ENCODE measurements at regions not wholly inside any gene's neighbourhood (a gene's known extent, or its start where the extent isn't known, plus 50 kb on each side); places are given as distances from the start of the nearest gene placed in this dataset.

DNA sequence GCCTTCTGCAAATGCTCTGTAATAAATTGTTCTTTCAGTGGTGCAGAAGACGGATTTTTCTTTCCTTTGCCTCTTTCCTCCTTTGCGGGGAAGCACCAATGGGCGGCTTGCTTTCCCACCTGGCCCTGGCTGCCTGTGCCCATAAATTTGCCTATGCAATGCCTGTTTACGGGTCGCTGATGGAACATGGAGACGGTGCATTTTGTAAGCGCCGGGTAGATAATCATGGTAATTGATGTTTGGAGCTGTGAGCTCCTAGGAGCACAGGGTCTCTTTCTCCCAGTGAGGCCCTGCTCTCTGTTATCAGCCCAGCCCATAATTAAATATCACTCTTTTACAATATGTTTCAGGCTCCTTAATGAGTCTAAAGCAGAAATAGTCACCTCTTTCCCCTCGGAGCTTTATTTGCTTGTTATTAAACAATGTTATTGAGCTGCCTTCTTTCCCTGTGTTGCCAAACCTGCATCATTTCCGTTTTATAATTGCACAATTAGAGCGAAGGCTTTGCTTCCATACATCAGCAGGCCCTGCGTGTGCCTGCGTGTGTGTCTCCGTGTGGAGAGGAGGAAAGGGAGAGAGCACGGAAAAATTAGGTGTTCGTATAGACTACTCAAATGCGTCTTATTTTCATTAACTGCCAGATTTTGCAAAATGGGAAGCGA, 437.4 kb upstream of the POU3F3 start:
- TF ChIP-seq, protein P1, sequence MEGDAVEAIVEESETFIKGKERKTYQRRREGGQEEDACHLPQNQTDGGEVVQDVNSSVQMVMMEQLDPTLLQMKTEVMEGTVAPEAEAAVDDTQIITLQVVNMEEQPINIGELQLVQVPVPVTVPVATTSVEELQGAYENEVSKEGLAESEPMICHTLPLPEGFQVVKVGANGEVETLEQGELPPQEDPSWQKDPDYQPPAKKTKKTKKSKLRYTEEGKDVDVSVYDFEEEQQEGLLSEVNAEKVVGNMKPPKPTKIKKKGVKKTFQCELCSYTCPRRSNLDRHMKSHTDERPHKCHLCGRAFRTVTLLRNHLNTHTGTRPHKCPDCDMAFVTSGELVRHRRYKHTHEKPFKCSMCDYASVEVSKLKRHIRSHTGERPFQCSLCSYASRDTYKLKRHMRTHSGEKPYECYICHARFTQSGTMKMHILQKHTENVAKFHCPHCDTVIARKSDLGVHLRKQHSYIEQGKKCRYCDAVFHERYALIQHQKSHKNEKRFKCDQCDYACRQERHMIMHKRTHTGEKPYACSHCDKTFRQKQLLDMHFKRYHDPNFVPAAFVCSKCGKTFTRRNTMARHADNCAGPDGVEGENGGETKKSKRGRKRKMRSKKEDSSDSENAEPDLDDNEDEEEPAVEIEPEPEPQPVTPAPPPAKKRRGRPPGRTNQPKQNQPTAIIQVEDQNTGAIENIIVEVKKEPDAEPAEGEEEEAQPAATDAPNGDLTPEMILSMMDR (IDR thresholded peaks at IDR 0.05; ENCODE audit: insufficient read depth, low read length, poor library complexity, severe bottlenecking) = no peak
- Histone ChIP-seq H3K36me3 (ENCODE audit: control insufficient read depth, insufficient read depth, low read length) (no peaks in the 10 kb centered on the region), H3K4me3 (ENCODE audit: low read depth, low read length) (no peak overlapping the region), H3K27me3 (ENCODE audit: control insufficient read depth, insufficient read depth, low read length) (no peaks in the 10 kb centered on the region)
- DNase-seq (ENCODE audit: low read depth) = no peak

DNA sequence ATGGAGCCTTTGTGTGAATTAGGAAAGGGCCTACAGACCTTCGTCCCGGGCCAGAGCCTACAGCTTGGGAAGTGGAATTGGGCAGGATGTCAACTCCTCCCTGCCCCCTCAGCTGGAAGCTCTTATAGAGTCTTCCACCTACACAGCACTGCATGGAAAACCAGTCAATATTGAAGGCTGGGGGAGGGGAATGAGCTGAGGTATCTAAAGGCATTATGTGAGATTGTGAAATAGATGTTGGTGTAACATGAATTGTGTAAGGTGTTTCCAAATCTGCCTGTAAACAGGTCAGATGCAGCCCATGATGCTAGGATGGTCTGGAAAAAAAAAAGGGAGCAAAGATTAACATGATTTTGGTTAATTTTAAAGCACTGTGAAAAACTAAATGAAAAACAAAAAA, 433.5 kb upstream of the POU3F3 start:
- TF ChIP-seq, protein P1 (IDR thresholded peaks at IDR 0.05; ENCODE audit: insufficient read depth, low read length, poor library complexity, severe bottlenecking) = no peak
- Histone ChIP-seq H3K4me3 (ENCODE audit: low read depth, low read length) (no peak overlapping the region), H3K36me3 (ENCODE audit: control insufficient read depth, insufficient read depth, low read length) (no peaks in the 10 kb centered on the region), H3K27me3 (ENCODE audit: control insufficient read depth, insufficient read depth, low read length) (no peaks in the 10 kb centered on the region)
- no peak for DNase-seq (ENCODE audit: low read depth)

DNA sequence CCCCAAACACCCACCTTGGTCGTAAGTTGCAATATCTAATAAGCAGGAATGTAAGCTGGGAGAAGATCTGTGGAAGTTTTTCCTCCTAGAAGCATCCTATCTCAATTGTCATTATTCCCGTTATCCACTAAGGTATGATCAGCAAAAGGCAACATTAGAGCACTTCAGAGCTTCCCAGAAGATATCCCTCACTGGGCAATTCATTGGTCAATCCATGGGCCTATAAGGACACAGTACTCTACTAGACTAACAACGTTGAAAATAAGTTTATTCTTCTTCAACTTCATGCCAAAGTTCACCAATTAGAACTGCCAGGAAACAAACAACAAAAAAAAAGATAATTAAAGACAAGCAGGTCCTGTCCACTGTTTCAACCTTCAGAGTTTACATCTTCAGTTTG, 433.0 kb upstream of the POU3F3 start:
- DNase-seq (ENCODE audit: low read depth) = no peak
- Histone ChIP-seq H3K36me3 (ENCODE audit: control insufficient read depth, insufficient read depth, low read length) (no peaks in the 10 kb centered on the region), H3K4me3 (ENCODE audit: low read depth, low read length) (no peak overlapping the region), H3K27me3 (ENCODE audit: control insufficient read depth, insufficient read depth, low read length) (no peaks in the 10 kb centered on the region)
- TF ChIP-seq, protein P1 (IDR thresholded peaks at IDR 0.05; ENCODE audit: insufficient read depth, low read length, poor library complexity, severe bottlenecking) = no peak

DNA sequence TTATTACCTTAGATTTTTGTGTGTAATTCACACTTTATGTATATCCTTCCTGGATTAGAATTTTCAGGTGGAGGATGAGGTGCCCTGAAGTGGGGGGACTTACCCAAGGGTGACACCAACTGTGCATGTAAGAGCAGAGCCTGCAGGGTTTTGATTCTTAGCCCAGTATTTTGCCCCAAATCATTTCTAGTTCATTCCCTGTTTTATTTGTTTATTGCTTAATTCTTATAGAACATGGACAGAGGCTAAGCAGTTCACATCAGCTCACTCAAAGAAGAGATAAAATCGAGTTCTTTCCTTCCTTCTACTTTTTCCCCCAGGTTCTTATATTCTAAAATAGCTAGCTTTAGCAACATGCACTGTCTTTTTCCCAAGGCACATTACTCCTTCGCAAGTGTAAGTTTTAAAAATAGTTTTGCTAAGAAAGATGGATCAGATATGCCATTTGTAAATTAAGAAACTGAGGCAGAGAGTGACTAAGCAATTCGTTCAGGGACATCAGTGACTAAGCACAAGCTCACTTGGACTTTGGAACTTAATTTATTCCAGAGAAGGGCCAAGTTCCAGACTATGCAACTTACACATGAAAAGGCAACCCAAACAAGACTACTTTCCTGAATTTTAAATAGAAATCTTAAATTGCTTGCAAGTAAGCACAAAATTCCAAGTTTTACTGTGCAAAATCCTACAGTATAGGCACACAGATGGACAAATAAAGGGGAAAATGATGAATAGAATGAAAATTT, 427.9 kb upstream of the POU3F3 start:
- TF ChIP-seq, protein P1 (IDR thresholded peaks at IDR 0.05; ENCODE audit: insufficient read depth, low read length, poor library complexity, severe bottlenecking) = no peak
- DNase-seq (ENCODE audit: low read depth) = no peak
- H3K36me3 ChIP-seq (ENCODE audit: control insufficient read depth, insufficient read depth, low read length) = no peaks in the 10 kb centered on the region
- no peaks in the 10 kb centered on the region for H3K27me3 ChIP-seq (ENCODE audit: control insufficient read depth, insufficient read depth, low read length)
- no peak overlapping the region for H3K4me3 ChIP-seq (ENCODE audit: low read depth, low read length)

DNA sequence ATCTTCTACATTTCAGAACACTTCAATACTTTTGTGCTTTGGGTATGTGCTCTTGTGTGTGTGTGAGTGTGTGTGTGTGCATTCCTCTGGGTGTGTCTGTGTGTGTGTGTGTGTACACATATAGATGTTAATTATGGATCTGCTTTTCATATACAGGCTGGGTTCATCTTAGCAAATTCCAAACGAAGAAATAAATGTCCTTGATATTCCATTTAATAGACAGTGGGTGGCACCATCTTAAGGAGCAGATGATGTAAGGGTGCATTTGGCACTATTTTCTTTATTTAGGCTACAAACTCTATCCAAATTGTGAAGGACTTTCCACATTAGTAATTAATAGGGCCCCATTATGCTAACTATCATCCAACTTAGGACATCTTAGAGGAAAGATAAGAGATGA, 425.8 kb upstream of the POU3F3 start:
- H3K36me3 ChIP-seq (ENCODE audit: control insufficient read depth, insufficient read depth, low read length) = no peaks in the 10 kb centered on the region
- DNase-seq (ENCODE audit: low read depth) = no peak
- TF ChIP-seq, protein P1 (IDR thresholded peaks at IDR 0.05; ENCODE audit: insufficient read depth, low read length, poor library complexity, severe bottlenecking) = no peak
- no peaks in the 10 kb centered on the region for H3K27me3 ChIP-seq (ENCODE audit: control insufficient read depth, insufficient read depth, low read length)
- no peak overlapping the region for H3K4me3 ChIP-seq (ENCODE audit: low read depth, low read length)
